B cell (primary cell): ENCODE measurements at regions not wholly inside any gene's neighbourhood (a gene's known extent, or its start where the extent isn't known, plus 50 kb on each side); places are given as distances from the start of the nearest gene placed in this dataset.

Source experiments
- ATAC-seq: fragments of 200-7000 bp; cut with Tn5 transposase; one replicate; pipeline ENCODE4 v1.10.0; 2021; ENCODE audit warnings: low read depth, mild to moderate bottlenecking, moderate number of reproducible peaks, moderate library complexity
- CTCF ChIA-PET: fragments of 350-600 bp; sonication (Branson Sonifier 250); formaldehyde crosslinking; loops from one replicate; lab custom pipeline; 2021; ENCODE audit warnings: antibody characterized with exemption, inconsistent platforms; lab: Charles Lee
- POLR2A ChIA-PET: fragments of 350-600 bp; sonication (Branson Sonifier 250); formaldehyde crosslinking; loops from one replicate; lab custom pipeline; 2021; ENCODE audit warnings: antibody characterized with exemption; lab: Charles Lee
- DNase-seq: peaks from one replicate; pipeline ENCODE4 v3.0.0; 2013
- H2AFZ ChIP-seq: 2 replicates; pipeline ENCODE4 v1.6.1; 2012; ENCODE audit warnings: mild to moderate bottlenecking, low read depth, low read length; ENCODE audit not compliant: insufficient read depth, poor library complexity, severe bottlenecking
- H3K27ac ChIP-seq, 2 donors: 1 replicate in 1 of 2; 2 replicates in 1 of 2; pipeline ENCODE4 v1.5.1; 2012 to 2013; ENCODE audit warnings: low read length in 2 of 2, mild to moderate bottlenecking in 2 of 2, moderate library complexity in 1 of 2
- H3K27me3 ChIP-seq, 4 experiments: fragments of 200-600 bp in 1 of 4; sonication (generic) in 1 of 4; replicated peaks in 1 of 4; 1 replicate in 2 of 4; 2 replicates in 2 of 4; pipeline versions ENCODE4 v1.6.1 to v1.7.0; 2013 to 2016; ENCODE audit warnings: low read length in 3 of 4, mild to moderate bottlenecking in 2 of 4, mixed read lengths in 1 of 4, moderate library complexity in 1 of 4; ENCODE audit not compliant: insufficient read depth in 4 of 4, control insufficient read depth in 3 of 4; ENCODE audit errors: control extremely low read depth in 1 of 4
- H3K36me3 ChIP-seq, 2 experiments: replicated peaks in 1 of 2; 1 replicate in 1 of 2; 2 replicates in 1 of 2; pipeline versions ENCODE4 v1.6.1 to v1.7.1; 2013; ENCODE audit warnings: low read length in 1 of 2; ENCODE audit not compliant: insufficient read depth in 2 of 2, control insufficient read depth in 1 of 2; ENCODE audit errors: control extremely low read depth in 1 of 2, extremely low read depth in 1 of 2
- H3K4me1 ChIP-seq, 2 donors: fragments of 200-600 bp in 1 of 2; sonication (generic) in 1 of 2; 1 replicate in 1 of 2; 2 replicates in 1 of 2; pipeline versions ENCODE4 v1.5.1 to v1.6.1; 2013 to 2017; ENCODE audit warnings: low read length in 2 of 2; ENCODE audit not compliant: control insufficient read depth in 2 of 2, insufficient read depth in 2 of 2
- H3K4me2 ChIP-seq: replicated peaks from 2 replicates; pipeline ENCODE3; 2012; ENCODE audit warnings: mild to moderate bottlenecking, low read depth, low read length; ENCODE audit not compliant: poor library complexity, severe bottlenecking
- H3K4me3 ChIP-seq, 5 experiments: fragments of 200-600 bp in 1 of 5; sonication (generic) in 1 of 5; 1 replicate in 3 of 5; 2 replicates in 2 of 5; pipeline versions ENCODE4 v1.5.1 to v1.7.0; 2011 to 2016; ENCODE audit warnings: low read length in 4 of 5, mild to moderate bottlenecking in 4 of 5, low read depth in 2 of 5, control low read depth in 1 of 5, moderate library complexity in 1 of 5; ENCODE audit not compliant: insufficient read depth in 1 of 5; ENCODE audit errors: control extremely low read depth in 1 of 5, extremely low read depth in 1 of 5
- H3K79me2 ChIP-seq: fragments of 200-600 bp; sonication (generic); one replicate; pipeline ENCODE4 v1.6.0; 2016; ENCODE audit warnings: low read length; ENCODE audit not compliant: control insufficient read depth, insufficient read depth
- H3K9ac ChIP-seq: fragments of 200-600 bp; sonication (generic); 2 replicates; pipeline ENCODE4 v1.6.1; 2017; ENCODE audit warnings: mild to moderate bottlenecking, low read length, moderate library complexity
- H3K9me3 ChIP-seq, 3 donors: one replicate each; pipeline versions ENCODE4 v1.6.1 to v1.7.1; 2013; ENCODE audit warnings: low read length in 2 of 3; ENCODE audit not compliant: control insufficient read depth in 2 of 3, insufficient read depth in 1 of 3; ENCODE audit errors: control extremely low read depth in 1 of 3
- H4K20me1 ChIP-seq: 2 replicates; pipeline ENCODE4 v1.6.0; 2012; ENCODE audit warnings: mild to moderate bottlenecking, low read length; ENCODE audit not compliant: insufficient read depth, control insufficient read depth, poor library complexity, severe bottlenecking
- H3K27ac Mint-ChIP-seq: one replicate; pipeline ENCODE4 v1.8.0; 2021; ENCODE audit warnings: mixed read lengths
- H3K27me3 Mint-ChIP-seq: one replicate; pipeline ENCODE4 v1.8.0; 2021; ENCODE audit warnings: mixed read lengths
- H3K4me1 Mint-ChIP-seq: one replicate; pipeline ENCODE4 v1.8.0; 2021; ENCODE audit warnings: mixed read lengths
- H3K4me3 Mint-ChIP-seq: one replicate; pipeline ENCODE4 v1.8.0; 2021; ENCODE audit warnings: mixed read lengths
- H3K9me3 Mint-ChIP-seq: one replicate; pipeline ENCODE4 v1.8.0; 2022; ENCODE audit warnings: mixed read lengths; ENCODE audit not compliant: insufficient read depth
- CTCF ChIP-seq: fragments of 200-600 bp; IDR thresholded peaks from one replicate; pipeline ENCODE4 v1.8.0; 2022; ENCODE audit warnings: antibody characterized with exemption, mild to moderate bottlenecking
- EZH2 ChIP-seq: IDR thresholded peaks from 2 replicates; pipeline ENCODE4 v1.6.1; 2012; ENCODE audit warnings: borderline replicate concordance, low read depth, mild to moderate bottlenecking, moderate library complexity, low read length; ENCODE audit not compliant: insufficient read depth, poor library complexity, severe bottlenecking
- WGBS: methylation state at CpG from one replicate; pipeline ENCODE4 v1.1.5; 2013; ENCODE audit warnings: missing lambda C conversion rate; ENCODE audit not compliant: insufficient coverage; 5-methylcytosine and 5-hydroxymethylcytosine counted together
- intact Hi-C: fragments of 100-400 bp; cut with micrococcal nuclease; formaldehyde crosslinking; loops from one replicate; pipeline ENCODE4 v1.10.0; 2022

DNA sequence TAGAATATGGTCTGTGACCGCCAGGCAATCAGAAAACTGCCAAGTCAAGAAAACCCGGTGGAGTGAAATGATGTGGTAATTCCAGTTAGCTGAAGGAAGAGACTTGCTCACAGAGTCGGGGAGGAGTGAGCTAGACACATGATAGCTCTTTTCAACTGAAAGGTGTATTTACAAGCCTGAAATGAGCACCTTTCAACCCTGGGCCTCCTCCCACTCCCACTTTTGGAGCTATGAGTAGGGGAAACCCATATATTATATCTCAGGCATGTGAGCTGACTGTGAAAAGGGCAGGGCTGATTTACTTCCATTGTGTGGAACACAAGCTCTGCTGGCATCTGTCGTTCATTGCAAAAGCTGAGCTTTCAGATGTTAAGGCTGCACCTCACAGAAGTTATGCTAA is 960.2 kb downstream of the TUSC7 start:
- no peak for DNase-seq
- 80% methylated on average over 2 of the region's 4 CpGs for WGBS
- Histone ChIP-seq H3K27ac (no peak overlapping the region), H3K9me3 (no peaks in the 10 kb centered on the region), H4K20me1 (no peaks in the 10 kb centered on the region), H3K36me3 (no peaks in the 10 kb centered on the region), H3K4me2 (no peak overlapping the region), H3K4me3 (no peak overlapping the region), H3K9ac (no peak overlapping the region), H3K27me3 (no peaks in the 10 kb centered on the region), H3K79me2 (no peaks in the 10 kb centered on the region), H2AFZ (no peak overlapping the region), H3K4me1 (no peaks in the 10 kb centered on the region)
- TF ChIP-seq EZH2 (no peak), CTCF (no peak)
- no peak for ATAC-seq
- H3K4me3 Mint-ChIP-seq = no peak overlapping the region
- H3K4me1 Mint-ChIP-seq = no peaks in the 10 kb centered on the region
- CTCF ChIA-PET = no interaction called here
- no peak overlapping the region for H3K27ac Mint-ChIP-seq
- intact Hi-C loops = no loop called here
- H3K27me3 Mint-ChIP-seq = no peaks in the 10 kb centered on the region
- H3K9me3 Mint-ChIP-seq = peaks cover 2% of the 10 kb centered on the region
- POLR2A ChIA-PET = no interaction called here

DNA sequence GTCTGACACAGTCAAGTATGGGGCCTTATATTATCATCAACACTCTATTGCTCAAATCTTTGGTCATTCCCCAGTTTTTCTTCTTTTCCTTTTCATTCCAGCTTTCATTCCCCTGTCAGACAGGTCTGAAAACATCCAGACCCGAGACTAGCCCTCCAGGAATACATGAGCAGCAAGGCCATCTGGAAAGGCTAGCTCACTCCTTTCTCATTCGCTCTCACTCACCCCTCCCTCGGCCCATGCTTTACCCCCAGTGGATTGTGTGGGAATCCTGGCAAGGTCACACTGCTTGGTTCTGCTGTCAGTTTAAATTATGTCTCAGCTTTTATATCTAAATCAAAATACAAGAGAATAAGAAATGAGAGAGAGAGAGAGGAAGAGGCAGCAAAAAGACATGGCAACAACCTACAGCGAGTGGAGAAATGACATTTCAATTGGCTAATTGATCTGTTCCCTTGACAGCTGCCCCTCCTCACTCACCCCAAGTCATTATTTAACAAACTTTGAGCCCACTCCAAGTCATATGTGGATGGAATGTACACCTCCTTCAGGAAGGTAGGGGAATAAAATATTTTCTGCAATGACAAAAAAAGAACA is 962.2 kb downstream of the TUSC7 start:
- H3K4me1 Mint-ChIP-seq = no peaks in the 10 kb centered on the region
- WGBS = 57% methylated on average over 1 of the region's 4 CpGs
- H3K4me3 ChIP-seq = no peak overlapping the region

More for the DNA sequence above, 962.2 kb downstream of the TUSC7 start:
- H3K27ac ChIP-seq = no peak overlapping the region
- H3K9me3 ChIP-seq = no peaks in the 10 kb centered on the region
- TF ChIP-seq CTCF = no peak
- Mint-ChIP-seq H3K9me3 (peaks cover 2% of the 10 kb centered on the region), H3K27me3 (no peaks in the 10 kb centered on the region), H3K27ac (no peak overlapping the region), H3K4me3 (no peak overlapping the region)
- intact Hi-C loops = no loop called here
- H3K27me3 ChIP-seq = no peaks in the 10 kb centered on the region
- no peaks in the 10 kb centered on the region for H3K79me2 ChIP-seq
- DNase-seq (no peak), ATAC-seq (no peak)
- H3K9ac ChIP-seq = no peak overlapping the region
- no peaks in the 10 kb centered on the region for H3K4me1 ChIP-seq
- ChIA-PET POLR2A (no interaction called here), CTCF (interaction anchor here (0.6 kb wide), 1 partner anchor 704 kb away, joined by 4 read pairs; no protein-coding TSS in a partner anchor)
- no peak overlapping the region for H2AFZ ChIP-seq
- no peaks in the 10 kb centered on the region for H3K36me3 ChIP-seq
- no peak overlapping the region for H3K4me2 ChIP-seq
- no peaks in the 10 kb centered on the region for H4K20me1 ChIP-seq
